ENCODE measurements at regions not wholly inside any gene's neighbourhood (a gene's known extent, or its start where the extent isn't known, plus 50 kb on each side); places are given as distances from the start of the nearest gene placed in this dataset.

DNA sequence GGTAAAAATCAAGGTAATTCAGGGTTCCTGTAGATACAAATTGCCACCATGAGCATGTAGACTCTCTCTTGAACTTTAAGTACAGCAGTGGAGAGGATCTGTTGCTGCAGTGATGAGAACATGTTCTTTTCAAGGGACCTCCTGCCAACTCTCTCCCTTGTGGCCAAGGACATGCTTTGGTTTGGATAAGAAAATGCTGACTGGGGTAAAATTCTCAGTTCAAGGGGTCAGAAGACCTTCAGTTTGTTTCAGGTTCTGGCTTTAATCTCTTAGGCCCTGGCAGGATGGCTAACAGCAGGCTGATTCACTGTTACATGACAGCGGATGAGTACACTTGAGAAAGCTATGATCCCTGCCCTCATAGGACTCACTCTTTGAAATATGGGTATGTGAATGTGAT lies 299.2 kb upstream of the NMUR2 start:
- H3K4me3 ChIP-seq = no peak overlapping the region
- H3K27ac ChIP-seq = no peak overlapping the region
- H3K4me1 ChIP-seq = no peaks in the 10 kb centered on the region
- H3K27me3 ChIP-seq = no peaks in the 10 kb centered on the region
- H3K36me3 ChIP-seq = no peaks in the 10 kb centered on the region
- no peak for DNase-seq
- TF ChIP-seq, protein P1, sequence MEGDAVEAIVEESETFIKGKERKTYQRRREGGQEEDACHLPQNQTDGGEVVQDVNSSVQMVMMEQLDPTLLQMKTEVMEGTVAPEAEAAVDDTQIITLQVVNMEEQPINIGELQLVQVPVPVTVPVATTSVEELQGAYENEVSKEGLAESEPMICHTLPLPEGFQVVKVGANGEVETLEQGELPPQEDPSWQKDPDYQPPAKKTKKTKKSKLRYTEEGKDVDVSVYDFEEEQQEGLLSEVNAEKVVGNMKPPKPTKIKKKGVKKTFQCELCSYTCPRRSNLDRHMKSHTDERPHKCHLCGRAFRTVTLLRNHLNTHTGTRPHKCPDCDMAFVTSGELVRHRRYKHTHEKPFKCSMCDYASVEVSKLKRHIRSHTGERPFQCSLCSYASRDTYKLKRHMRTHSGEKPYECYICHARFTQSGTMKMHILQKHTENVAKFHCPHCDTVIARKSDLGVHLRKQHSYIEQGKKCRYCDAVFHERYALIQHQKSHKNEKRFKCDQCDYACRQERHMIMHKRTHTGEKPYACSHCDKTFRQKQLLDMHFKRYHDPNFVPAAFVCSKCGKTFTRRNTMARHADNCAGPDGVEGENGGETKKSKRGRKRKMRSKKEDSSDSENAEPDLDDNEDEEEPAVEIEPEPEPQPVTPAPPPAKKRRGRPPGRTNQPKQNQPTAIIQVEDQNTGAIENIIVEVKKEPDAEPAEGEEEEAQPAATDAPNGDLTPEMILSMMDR (IDR thresholded peaks at IDR 0.05) = no peak
- TF ChIP-seq POLR2A (IDR thresholded peaks at IDR 0.05) = no peak
- no peaks in the 10 kb centered on the region for H3K9me3 ChIP-seq

DNA sequence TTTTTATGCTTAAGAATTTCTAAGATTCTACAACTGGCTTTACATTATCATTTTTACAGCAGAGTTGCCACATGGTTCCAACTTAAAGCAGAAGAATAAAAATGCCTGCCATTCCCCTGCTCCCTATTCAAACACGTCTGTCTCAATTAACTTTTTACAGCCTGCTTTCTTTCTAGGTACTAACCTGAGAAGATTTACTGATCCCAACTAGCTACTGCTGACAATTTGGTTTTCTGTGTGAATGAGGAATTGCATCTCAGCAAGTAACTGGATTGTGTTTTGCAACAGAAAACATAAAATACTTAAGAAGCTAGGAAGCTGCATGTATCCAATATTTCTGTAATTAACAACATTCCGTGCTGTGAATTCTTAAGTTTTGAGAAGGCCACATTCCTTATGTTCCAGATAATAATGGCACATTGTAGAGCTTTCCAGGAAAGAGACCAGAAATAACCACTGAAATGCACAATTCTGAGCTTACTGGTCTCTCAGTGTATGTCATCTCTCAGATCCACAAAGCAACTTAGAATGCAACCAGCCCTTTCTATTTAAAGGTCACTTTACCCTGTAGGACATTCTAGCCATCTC lies 306.8 kb upstream of the NMUR2 start:
- no peak overlapping the region for H3K4me3 ChIP-seq
- TF ChIP-seq POLR2A (IDR thresholded peaks at IDR 0.05) = no peak
- TF ChIP-seq, protein P1 (IDR thresholded peaks at IDR 0.05) = no peak
- H3K27me3 ChIP-seq = no peaks in the 10 kb centered on the region
- no peak overlapping the region for H3K27ac ChIP-seq
- H3K9me3 ChIP-seq = no peaks in the 10 kb centered on the region
- no peak for DNase-seq
- no peaks in the 10 kb centered on the region for H3K36me3 ChIP-seq
- no peaks in the 10 kb centered on the region for H3K4me1 ChIP-seq

DNA sequence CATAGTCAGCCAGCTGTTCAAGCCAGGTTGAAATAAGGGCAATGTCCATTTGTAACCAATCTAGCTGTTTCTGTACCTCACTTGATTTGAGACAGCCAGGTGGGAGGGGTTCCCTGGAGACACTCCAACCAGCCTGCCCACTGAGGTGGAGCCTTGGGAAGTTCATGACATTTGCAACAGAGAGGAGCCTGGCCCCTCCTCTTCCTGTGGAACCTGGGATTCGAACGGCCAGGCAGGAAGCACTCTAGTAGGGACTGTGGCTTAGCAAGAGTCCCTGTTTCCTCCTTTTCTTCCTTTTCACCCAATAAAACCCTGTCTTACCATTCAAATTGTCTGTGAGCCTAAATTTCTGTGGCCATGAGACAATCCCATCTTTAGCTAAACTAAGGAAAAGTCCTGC lies 312.3 kb upstream of the NMUR2 start:
- no peaks in the 10 kb centered on the region for H3K36me3 ChIP-seq
- no peak for DNase-seq
- TF ChIP-seq POLR2A (IDR thresholded peaks at IDR 0.05) = no peak
- TF ChIP-seq, protein P1 (IDR thresholded peaks at IDR 0.05) = no peak

DNA sequence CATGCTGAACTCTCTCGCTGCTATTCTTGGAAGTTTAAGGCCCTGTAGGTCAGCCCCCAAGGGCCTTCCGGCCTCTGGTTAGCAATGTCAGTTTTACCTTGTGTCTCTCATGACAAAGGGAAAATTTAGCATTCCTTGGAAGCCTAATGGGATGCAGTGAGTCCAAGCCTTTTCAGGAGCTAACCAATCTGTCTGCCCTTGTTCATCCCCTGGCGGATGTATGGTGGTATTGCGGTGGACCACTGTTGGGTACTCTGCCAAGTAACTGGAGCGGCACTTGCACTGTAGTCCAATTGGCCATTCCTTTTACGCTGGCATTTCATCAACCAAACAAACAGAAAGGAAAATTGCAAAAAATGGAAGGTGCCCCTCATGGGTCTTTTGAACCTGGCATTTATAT lies 318.4 kb upstream of the NMUR2 start:
- TF ChIP-seq, protein P1 (IDR thresholded peaks at IDR 0.05) = no peak
- TF ChIP-seq POLR2A (IDR thresholded peaks at IDR 0.05) = no peak
- no peaks in the 10 kb centered on the region for H3K4me1 ChIP-seq
- no peaks in the 10 kb centered on the region for H3K36me3 ChIP-seq
- no peaks in the 10 kb centered on the region for H3K27me3 ChIP-seq
- no peak for DNase-seq
- H3K4me3 ChIP-seq = no peak overlapping the region
- H3K27ac ChIP-seq = no peak overlapping the region
- H3K9me3 ChIP-seq = no peaks in the 10 kb centered on the region

More for the DNA sequence above, 312.3 kb upstream of the NMUR2 start:
- no peaks in the 10 kb centered on the region for H3K4me1 ChIP-seq
- no peak overlapping the region for H3K27ac ChIP-seq
- H3K27me3 ChIP-seq = no peaks in the 10 kb centered on the region
- no peaks in the 10 kb centered on the region for H3K9me3 ChIP-seq
- H3K4me3 ChIP-seq = no peak overlapping the region

DNA sequence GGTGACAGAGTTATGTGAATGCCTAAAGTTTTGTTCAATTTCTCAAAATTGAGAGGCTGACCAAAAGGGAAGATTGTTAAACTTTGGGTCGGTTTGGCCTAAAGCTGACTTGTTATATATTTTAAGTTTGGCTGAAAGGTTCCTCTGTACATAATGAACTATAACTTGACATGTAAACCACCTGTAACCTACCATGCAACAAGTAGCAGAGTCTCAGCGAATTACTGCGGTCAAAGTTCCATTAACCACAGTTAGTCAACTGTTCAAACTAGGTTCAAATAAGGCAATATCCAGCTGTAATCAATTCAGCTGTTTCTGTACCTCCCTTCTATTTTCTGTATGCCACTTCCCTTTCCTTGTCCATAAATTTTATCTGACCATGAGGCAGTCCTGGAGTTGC lies 325.1 kb upstream of the NMUR2 start:
- no peak overlapping the region for H3K4me3 ChIP-seq
- H3K9me3 ChIP-seq = no peaks in the 10 kb centered on the region
- H3K27ac ChIP-seq = no peak overlapping the region
- H3K4me1 ChIP-seq = no peaks in the 10 kb centered on the region
- DNase-seq = no peak
- TF ChIP-seq POLR2A (IDR thresholded peaks at IDR 0.05) = no peak
- TF ChIP-seq, protein P1 (IDR thresholded peaks at IDR 0.05) = no peak
- no peaks in the 10 kb centered on the region for H3K27me3 ChIP-seq
- no peaks in the 10 kb centered on the region for H3K36me3 ChIP-seq

DNA sequence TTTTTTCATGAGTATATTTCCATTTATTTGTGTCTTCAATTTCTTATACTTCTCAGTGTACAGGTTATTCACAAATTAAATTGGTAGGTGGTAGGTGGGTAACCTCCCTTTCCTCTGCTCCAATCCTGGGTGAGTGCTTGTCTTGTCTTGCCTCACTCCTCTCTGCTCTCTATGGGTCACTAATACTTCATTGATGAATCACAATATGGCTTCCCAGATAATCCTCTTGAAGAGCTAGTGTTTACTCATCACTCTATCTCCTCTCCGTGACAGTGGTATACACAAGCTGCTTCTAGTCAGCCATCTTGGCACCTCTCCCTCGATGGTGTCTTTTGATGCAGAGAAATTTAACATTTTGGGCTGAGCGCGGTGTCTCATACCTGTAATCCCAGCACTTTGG lies 331.8 kb upstream of the NMUR2 start:
- no peak for DNase-seq
- Histone ChIP-seq H3K4me3 (no peak overlapping the region), H3K9me3 (no peaks in the 10 kb centered on the region)

More for the DNA sequence above, 331.8 kb upstream of the NMUR2 start:
- Histone ChIP-seq H3K36me3 (no peaks in the 10 kb centered on the region), H3K4me1 (no peaks in the 10 kb centered on the region), H3K27me3 (no peaks in the 10 kb centered on the region), H3K27ac (no peak overlapping the region)
- TF ChIP-seq, protein P1 (IDR thresholded peaks at IDR 0.05) = no peak
- no peak for TF ChIP-seq POLR2A (IDR thresholded peaks at IDR 0.05)

Data from Peyer's patch (tissue), 4 donors.